ENCODE measurements at regions not wholly inside any gene's neighbourhood (a gene's known extent, or its start where the extent isn't known, plus 50 kb on each side); places are given as distances from the start of the nearest gene placed in this dataset.

DNA sequence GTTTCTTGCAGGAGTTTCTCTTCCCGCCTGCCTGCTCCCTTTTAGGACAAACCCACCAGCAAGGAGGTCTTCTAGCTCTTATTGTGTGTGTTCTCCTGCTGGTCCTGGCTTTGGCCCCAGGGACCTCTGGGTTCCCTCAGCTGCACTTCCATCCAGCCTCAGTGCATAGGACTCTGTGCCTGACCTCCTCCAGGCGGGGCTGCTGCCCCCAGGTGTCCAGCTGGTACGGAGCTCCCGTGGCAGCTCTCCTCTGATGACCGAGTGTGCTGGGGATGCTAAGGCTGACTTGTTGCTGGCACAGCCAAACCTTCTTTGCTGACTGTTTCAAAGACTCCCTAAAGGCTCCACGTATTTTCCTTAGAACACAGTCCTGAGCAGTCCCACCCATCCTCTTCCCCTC lies 126.5 kb downstream of the GPCPD1 start:
- TF ChIP-seq, protein P1, sequence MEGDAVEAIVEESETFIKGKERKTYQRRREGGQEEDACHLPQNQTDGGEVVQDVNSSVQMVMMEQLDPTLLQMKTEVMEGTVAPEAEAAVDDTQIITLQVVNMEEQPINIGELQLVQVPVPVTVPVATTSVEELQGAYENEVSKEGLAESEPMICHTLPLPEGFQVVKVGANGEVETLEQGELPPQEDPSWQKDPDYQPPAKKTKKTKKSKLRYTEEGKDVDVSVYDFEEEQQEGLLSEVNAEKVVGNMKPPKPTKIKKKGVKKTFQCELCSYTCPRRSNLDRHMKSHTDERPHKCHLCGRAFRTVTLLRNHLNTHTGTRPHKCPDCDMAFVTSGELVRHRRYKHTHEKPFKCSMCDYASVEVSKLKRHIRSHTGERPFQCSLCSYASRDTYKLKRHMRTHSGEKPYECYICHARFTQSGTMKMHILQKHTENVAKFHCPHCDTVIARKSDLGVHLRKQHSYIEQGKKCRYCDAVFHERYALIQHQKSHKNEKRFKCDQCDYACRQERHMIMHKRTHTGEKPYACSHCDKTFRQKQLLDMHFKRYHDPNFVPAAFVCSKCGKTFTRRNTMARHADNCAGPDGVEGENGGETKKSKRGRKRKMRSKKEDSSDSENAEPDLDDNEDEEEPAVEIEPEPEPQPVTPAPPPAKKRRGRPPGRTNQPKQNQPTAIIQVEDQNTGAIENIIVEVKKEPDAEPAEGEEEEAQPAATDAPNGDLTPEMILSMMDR (IDR thresholded peaks at IDR 0.05; ENCODE audit: low read depth, low read length): no peak
- no peak for TF ChIP-seq EZH2phosphoT487 (IDR thresholded peaks at IDR 0.05; ENCODE audit: low read depth)

Measured in OCI-LY3 (cell line).